Stromal cell of bone marrow (primary cell): ENCODE measurements at regions not wholly inside any gene's neighbourhood (a gene's known extent, or its start where the extent isn't known, plus 50 kb on each side); places are given as distances from the start of the nearest gene placed in this dataset.
"Not testable (repeated sequence)": the region's sequence is repeated elsewhere in the genome, so short reads cannot be mapped to it uniquely, and the experiment has no call there.

ENCODE experiments used
- DNase-seq: peaks from one replicate; pipeline ENCODE4 v3.0.0-alpha.2; 2012; ENCODE audit warnings: low read depth

DNA sequence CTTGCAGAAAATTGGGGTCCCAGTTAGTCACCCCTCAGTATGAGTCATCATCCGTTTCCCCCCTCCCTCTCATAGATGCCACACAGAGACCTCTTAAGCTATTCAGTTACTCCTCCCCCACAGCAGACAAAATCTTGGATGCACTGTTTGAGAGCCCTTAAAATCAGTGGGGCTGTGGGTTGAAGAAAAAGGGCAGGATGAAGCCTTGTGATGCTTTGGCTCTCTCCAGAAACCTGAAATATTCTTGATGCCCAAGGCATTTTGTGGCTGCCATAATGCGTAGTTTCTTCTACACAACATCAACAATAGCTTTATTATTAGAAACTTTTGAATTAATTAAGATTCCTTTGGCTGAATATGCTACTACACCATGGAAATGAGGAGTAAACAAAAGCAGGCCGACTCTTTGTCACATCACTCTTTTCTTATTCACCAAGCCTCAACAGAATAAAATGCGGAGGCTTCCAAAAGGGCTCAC, 133.8 kb downstream of the MRPS30 start:
- no peak for DNase-seq

DNA sequence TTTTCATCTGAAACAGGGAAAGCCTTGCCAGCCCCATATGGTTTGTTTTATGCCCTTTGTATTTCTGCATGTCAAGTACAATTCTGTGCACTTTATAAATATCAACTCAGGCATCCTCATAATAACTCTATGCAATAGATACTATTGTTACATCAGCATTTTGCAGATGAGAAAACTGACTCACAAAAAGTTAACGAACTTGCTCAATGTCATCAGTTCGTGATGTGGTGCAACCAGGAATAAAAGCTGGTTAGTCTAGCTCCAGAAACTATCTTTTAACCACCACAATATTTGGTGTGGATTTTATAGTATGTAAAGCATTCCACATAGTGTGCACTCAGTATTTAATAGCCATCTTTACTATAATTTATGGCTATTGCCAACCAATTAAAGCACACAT, 134.9 kb downstream of the MRPS30 start:
- DNase-seq: no peak

DNA sequence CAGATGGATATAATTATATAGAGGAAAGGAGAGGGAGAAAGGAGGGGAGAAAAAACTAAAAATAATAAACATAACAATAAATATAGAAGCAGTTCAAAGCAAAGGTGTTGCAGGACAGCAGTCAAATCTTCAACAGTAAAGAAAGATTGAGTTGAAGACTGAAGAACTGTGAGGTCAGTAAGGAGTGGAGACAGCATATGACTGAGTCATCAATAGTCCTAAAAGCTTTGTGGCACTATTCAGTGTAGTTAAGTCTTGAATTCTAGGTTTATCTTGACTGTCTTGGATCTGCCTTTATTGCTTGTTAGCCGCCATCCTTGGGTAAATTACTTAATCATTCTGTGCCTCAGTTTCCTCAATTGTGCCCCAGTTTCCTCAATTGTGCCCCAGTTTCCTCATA, 137.0 kb downstream of the MRPS30 start:
- DNase-seq: no peak

DNA sequence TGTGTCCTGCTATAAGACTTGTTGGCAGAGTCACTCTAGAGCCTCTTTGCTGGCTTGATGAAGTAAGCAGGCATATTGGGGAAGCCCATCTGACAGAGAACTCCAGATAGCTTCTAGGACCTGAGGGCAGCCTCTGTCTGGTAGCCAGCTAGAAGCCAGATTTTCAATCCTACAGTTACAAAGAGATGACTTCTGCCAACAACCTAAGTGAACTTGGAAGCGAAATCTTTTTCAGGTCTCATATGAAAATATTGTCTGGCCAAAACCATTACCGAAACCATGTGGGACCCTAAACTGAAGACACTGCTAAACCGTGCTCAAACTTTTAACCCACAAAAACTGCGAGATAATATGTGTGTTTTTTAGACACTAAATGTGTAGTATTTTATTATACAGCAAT, 140.9 kb downstream of the MRPS30 start:
- DNase-seq: no peak

DNA sequence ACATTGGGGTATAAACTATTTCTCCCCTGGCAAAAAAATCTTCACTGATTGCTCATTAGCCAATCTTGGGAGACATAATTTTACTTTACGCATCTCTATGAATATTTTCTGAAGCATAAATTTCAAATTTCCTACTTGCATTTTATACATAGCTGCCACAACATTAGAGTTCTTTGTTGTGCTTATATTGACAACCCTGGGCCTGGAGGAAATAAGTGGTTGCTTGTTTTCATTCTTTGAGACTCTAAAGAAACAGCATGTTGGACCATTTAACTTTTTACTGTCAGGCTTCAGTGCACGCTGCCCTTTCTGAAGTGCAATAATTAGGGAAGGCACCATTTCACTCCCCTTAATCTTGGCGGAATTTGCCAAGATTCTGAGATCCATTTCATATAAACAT, 142.6 kb downstream of the MRPS30 start:
- DNase-seq: no peak

DNA sequence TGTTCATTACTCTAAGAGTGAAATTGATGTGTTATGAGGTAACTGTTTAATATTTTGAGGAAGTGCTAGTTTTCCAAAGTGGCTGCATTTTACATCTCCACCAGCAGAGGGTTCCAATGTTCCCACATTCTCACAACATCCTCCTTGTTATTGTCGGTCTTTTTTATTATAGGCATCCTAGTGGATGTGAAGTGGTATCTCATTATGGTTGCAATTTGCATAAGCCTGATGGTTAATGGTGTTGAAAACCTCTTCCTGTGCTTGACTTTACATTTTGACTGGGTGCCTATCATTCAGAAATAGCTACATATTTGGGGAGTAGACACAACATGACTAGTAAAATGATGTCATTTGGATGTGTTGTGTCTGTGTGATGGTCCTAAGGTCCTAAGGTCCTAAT, 143.6 kb downstream of the MRPS30 start:
- DNase-seq: peak; percentile 11

DNA sequence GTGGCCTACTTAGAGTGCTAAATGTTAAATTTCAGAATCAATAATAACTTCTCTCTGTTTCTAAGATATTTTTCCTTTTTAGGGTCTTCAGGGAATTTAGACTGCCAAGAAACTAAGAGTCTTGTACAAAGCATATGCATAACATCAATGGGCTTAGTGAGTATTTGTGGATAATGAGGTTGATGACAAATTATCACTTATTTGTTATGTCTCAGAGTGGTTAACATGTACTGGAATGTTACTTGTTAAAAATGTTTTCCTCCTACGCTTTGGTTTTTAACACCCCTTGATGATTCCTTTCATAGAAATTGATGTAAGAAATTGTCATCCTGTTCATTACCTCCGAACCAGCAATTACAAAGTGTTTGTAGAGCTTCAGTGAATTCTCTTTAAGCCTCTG, 144.3 kb downstream of the MRPS30 start:
- DNase-seq: no peak

DNA sequence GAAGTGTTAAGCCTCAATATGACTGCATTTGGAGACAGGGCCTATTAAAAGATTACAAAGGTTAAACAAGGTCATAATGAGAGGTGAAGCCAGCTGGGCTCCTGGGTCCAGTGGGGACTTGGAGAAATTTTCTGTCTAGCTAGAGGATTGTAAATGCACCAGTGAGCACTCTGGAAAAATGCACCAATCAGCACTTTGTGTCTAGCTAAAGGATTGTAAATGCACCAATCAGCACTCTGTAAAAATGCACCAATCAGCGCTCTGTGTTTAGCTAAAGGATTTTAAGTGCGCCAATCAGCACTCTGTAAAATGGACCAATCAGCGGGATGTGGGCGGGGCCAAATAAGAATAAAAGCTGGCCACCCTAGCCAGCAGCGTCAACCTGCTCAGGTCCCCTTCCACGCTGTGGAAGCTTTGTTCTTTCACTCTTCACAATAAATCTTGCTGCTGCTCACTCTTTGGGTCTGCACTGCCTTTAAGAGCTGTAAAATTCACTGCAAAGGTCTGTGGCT, 150.3 kb downstream of the MRPS30 start:
- not testable (repeated sequence) for DNase-seq

DNA sequence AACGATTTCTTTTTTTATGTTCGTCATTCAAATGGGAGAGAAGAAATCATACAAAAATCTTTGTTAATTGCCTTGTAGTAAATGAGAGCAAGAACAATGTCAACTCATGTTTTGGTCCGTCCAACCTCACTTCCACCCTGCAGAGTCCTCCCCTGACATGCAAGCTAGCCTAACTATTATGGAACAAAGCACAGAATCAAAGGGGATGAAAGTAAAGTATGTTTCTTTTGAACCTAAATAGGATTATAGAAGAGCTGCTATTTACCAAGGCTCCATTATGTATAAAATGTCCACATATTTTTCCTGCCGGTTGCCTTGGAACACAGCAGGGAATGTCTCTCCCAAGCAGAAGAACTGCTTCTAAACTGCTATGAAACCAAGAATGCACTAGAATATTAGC, 161.1 kb downstream of the MRPS30 start:
- no peak for DNase-seq

DNA sequence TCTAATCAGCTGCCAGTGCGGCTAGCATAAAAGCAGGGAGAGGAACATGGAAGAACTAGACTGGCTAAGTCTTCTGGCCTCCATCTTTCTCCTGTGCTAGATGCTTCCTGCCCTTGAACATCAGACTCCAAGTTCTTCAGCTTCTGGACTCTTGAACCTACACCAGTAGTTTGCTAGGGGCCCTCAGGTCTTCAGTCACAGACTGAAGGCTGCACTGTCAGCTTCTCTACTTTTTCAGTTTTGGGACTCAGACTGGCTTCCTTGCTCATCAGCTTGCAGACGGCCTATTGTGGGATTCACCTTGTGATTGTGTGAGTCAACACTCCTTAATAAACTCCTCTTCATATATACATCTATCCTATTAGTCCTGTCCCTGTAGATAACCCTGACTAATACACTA, 162.2 kb downstream of the MRPS30 start:
- not testable (repeated sequence) for DNase-seq

DNA sequence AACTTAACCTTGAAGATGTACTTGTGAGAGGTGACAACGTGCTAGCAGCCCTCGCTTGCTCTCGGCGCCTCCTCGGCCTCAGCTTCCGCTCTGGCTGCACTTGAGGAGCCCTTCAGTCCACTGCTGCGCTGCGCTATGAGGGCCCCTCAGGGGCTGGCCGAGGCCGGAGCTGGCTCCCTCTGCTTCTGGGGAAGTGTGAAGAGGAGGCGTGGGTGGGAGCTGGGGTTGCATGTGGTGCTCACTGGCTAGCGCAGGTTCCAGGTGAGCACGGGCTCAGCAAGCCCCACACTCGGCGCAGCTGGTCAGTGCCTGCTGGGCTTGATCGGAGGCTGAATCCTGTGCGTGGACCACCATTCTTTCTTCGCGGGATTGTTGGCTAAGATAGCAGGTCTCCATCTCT, 166.1 kb downstream of the MRPS30 start:
- no peak for DNase-seq

DNA sequence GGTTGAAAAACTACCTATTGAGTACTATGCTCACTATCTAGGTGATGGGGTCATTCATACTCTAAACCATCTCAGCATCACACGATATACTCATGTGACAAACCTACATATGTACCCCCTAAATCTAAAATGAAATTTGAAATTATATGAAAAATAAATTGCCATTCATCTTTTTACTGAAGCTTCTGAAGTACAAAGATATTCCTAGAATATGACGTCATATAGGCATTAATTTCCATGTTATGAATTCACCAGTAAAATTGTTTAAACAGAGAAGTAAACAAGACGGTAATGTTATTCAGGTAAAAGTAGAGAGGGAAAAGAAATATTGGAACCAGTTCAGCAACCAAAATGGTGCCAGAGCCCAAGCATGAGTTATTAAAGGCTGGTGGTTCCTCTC, 173.0 kb downstream of the MRPS30 start:
- no peak for DNase-seq

DNA sequence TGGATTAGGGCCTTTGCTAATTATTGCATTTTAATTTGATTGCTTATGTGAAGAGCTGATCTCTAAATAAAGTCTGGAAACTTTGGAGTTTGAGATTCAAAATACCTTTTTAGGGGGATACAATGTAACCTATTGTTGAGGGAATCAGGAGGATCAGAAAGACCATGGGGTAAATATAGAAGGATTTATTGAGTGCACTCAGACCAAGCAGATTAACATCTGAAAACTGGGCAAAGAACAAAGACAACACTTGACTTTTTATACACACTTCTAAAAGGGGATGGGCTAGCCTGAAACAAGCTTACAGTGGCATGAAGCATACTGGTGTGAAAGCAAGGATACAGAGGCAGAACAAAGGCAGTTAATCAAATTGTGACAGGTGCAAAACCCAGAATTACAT, 174.3 kb downstream of the MRPS30 start:
- DNase-seq: no peak

DNA sequence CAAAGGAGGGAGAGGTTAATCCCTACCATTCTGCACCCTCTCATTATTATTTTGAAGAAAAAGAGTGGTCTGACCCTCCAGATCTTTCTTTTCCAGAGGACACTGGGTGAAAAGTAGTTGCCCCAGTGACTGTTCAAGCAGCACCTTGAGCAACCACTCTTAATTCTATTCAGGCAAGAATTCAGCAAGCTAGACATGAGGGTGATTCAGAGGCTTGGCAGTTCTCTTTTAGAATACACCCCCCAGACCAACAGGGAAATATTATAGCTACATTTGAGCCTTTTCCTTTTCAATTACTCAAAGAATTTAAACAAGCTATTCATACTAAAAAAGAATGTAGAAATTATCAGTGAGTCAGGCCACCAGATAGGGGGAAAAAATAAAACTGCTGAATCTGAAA, 178.3 kb downstream of the MRPS30 start:
- no peak for DNase-seq

DNA sequence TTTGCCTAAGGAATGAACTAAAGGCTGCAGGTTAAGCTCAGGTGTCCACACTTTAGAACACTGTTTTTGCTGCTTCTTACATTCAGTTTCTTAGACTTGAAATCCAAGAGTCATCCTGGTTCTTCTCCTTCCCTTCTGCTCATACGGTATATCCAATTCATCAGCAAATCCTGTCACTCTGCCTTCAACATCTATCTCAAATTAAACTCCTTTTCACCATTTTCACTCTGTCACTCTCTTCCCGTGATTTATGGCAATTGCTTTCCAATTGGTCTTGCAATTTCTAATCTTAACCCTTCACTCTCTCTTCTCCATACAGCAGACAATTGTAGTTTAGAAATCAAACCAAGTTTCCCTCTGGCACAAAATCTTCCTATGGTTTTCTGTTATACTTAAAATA, 182.9 kb downstream of the MRPS30 start:
- DNase-seq: no peak

DNA sequence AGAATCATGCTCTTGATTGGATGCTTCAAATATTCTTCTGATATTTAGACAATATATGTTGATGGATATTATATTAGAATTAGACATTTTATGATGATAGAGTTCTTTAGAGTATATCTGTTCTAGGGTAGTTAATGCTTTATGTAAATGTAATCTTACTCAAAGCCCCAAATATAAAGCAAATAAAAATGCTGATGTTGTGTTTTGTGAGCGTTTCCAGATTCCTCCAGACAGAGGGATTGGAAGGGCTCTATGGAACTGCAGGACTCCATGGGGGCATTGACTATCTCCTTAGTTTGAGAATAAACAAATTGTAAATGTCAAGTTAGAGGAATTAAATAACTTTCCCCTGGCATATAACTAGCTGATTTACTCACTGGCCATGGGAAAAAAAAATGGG, 184.5 kb downstream of the MRPS30 start:
- DNase-seq: no peak

DNA sequence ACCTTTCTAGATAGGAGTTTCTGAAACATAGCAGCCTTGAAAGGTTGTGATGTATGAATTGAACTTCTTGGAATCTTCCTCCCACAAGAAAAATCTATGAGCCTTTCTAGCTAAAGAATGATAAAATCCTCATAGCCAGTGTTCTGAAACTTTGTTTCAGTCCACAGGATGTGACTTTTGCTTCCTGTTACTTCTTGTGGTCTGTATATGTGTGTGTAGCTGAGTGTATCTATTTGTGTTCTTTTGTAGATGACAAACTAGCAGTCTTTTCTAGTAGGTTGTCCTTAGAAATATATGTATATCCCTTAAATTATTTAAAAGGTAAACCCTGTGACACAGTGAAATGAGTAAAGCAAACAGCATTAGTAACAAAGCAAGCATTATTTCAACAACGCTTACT, 188.8 kb downstream of the MRPS30 start:
- no peak for DNase-seq

DNA sequence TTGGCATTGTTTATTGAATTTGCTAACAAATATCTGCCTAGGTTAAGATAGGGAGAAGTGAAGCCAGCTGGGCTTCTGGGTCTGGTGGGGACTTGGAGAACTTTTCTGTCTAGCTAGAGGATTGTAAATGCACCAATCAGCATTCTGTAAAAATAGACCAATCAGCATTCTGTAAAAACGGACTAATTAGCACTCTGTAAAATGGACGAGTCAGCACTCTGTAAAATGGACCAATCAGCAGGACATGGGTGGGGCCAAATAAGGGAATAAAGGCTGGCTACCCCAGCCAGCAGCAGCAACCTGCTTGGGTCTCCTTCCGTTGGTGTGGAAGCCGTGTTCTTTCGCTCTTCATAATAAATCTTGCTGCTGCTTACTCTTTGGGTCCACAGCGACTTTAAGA, 198.4 kb downstream of the MRPS30 start:
- DNase-seq: not testable (repeated sequence)

DNA sequence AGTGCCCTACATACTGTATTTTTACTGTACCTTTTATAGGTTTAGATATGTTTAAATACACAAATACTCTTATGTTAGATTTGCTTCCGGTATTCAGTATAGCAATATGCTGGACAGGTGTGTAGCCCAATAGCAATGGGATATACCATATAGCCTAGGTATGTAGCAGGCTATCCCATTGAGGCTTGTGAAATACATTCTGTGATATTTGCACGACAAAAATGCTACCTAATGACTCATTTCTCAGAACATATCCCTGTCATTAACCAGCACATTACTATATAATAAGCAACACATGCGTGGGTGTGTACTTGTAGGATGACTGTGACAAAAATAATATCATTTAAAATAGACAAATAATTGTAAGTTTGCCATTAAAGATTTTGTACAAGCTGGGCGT, 208.8 kb downstream of the MRPS30 start:
- no peak for DNase-seq

DNA sequence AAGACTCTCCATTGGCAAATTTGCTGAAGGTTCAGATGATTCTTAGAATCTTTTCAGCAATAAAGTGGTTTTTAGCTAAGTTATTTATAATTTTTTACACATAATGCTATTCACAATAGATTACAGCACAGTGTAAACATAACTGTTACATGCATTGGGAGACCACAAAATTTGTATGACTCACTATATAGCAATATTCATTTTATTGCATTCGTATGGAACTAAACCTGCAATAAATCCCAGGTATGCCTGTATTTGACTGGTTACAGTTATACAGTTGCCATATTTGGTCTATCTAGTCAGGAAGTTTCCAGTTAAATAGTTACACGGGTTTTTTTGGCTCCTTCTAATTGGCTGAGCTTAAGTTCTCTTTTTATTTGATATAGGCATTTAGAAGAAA, 220.8 kb downstream of the MRPS30 start:
- no peak for DNase-seq

DNA sequence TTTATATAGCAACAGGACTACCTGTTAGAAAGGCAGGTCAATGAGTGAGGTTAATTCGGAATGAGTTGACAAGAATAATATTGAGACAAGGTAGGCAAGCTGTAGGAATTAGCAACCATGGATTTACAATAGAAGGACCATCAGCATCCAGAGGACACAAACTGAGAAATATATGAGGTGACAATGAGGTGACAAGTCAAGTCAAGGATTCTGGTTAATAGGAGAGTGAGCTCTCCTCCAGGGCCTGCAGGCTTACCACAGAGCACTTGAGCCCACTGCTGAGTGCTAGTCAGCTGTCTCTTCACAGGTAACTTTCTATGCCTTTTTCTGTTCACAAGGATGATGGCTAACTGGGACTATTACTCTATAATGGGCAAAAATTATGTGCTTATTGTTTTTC, 227.2 kb downstream of the MRPS30 start:
- no peak for DNase-seq

DNA sequence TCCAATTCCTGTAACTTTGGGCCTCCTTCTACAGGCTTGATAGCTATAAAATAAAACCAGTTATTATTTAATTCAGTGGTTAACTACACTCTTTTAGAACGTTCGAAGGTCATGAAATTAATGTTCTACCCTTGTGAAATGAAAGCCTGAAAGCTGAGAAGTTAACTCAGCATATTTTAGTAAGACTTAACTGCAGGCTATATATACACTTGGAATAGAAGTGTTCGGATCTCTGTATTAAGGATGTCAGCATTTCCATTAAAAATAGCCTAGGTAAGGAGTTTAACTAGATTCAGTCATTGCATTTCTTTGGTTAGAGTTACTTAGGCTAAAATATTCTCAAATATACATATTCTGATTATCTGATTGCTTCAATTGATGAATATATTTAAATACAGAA, 229.2 kb downstream of the MRPS30 start:
- DNase-seq: no peak

DNA sequence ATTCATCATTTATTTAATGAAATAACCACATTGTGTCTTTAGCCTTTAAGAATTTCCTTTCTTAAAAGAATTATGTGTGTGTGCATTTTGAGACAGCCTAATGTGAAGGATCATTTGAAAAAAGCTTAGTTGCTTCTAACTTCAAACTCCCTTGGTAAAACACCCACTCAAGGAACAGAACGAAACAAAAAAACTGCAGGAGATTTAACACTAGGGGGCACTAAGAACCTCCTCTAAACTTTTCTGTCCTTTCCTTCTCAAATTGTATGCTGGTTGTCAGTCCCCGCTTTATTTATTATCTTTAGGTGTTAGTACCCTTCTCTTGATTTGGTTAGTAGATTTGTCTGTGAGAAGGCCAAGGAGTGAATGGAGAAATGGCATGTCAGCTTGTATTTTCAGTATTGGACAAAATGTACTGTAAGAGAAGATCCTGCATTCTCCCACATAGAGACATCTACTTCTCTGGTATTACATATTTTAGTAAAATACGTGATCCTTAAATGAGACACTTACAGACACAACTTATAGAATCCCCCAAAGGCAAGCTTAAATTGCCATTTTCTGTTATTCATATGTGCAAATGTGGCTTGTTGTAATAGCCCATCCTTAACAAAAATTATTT, 229.7 kb downstream of the MRPS30 start:
- peak; percentile 6 for DNase-seq

DNA sequence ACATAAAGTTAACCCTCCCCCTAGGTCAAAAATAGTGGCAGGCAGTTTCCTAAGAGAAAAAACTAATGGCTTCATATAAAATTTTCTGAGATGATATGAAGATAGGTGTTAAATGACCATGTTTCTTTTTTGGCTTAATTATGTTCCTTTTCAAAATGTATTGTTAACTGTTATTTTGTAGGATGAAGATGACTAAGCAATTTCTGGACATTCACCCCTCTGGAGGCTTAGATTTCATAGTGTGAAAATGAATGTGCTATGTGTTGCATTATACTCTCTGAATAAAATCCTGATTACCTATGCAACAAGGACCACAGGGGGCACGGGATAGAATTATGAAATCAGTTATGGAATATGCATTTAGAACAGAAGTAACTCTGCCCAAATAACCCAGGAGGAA, 233.5 kb downstream of the MRPS30 start:
- DNase-seq: no peak

DNA sequence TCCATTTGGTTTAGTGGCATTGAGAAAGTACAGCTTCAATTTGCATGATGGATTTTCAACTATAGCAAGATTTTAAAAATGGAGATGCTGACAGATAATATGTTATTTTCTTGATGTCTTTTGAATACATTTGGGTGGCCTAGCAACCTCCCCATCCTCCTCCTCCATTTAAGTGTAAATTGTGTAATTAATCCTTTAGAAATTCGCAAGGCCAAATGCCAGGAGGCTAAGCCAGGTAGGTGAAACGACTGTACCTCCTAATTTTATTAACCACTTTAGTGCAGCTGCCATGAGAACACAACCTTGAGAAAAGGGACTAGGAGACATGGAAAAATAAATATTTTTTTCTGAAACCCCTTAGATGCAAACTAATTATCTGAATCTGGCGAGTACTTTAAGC, 248.8 kb downstream of the MRPS30 start:
- DNase-seq: no peak
